ENCODE measurements at regions not wholly inside any gene's neighbourhood (a gene's known extent, or its start where the extent isn't known, plus 50 kb on each side); places are given as distances from the start of the nearest gene placed in this dataset.
A peak's percentile ranks its signal among the peaks of the same experiment; 100 is the strongest.

DNA sequence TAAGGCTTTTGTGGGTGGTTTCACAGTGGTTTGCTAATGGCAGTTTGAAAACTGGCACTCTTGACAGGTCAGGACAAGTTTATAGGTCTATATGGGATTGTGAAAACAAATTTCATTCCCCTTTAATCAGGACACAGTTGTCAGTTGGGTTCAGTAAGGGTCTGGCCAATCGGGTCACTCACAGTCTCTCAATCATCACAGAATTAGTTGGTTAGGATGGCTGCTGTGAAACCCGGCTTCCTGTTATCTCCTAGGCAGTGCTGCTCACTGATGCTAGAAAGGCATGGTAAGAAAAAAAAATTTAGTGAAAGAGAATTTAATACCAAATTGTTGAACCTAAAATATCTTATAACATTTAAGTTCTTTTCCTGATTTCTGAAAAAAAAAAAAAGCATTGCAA lies 1730.1 kb downstream of the EFNB2 start:
- Histone ChIP-seq H3K23ac (ENCODE audit: insufficient read length) (no peak overlapping the region), H2AK5ac (ENCODE audit: low read depth, low read length) (no peak overlapping the region), H4K20me1 (replicated peaks in 1 of 2; ENCODE audit: control insufficient read depth in 1 of 2, insufficient read depth in 2 of 2, low read length in 2 of 2) (no peaks in the 10 kb centered on the region), H3K36me3 (ENCODE audit: control insufficient read depth in 2 of 4, insufficient read depth in 4 of 4, low read length in 3 of 4) (no peaks in the 10 kb centered on the region), H4K91ac (replicated peaks; ENCODE audit: insufficient read length, low read length) (no peak overlapping the region), H2BK120ac (replicated peaks; ENCODE audit: low read depth, low read length) (no peak overlapping the region), H3K9ac (replicated peaks in 1 of 4; ENCODE audit: extremely low read depth in 1 of 4, low read depth in 3 of 4, low read length in 3 of 4) (no peak overlapping the region), H3K79me2 (ENCODE audit: control insufficient read depth in 1 of 2, insufficient read depth in 2 of 2, low read length in 2 of 2) (no peaks in the 10 kb centered on the region), H2BK12ac (ENCODE audit: low read depth, low read length) (no peak overlapping the region), H3K18ac (ENCODE audit: extremely low read depth, low read length) (no peak overlapping the region), H3K4ac (replicated peaks; ENCODE audit: insufficient read length, low read depth, low read length) (no peak overlapping the region), H3K27me3 (replicated peaks in 1 of 4; ENCODE audit: control insufficient read depth in 3 of 4, extremely low read depth in 1 of 4, insufficient read depth in 3 of 4, low read length in 3 of 4) (no peaks in the 10 kb centered on the region), H3K4me2 (ENCODE audit: insufficient read depth in 1 of 2, low read depth in 2 of 2, low read length in 2 of 2) (no peak overlapping the region), H2AFZ (ENCODE audit: low read length) (0 out of 2 replicates have a peak overlapping the region, but pooled peaks have one; percentile 44), H3K9me3 (ENCODE audit: insufficient read depth in 2 of 2, low read depth in 1 of 2, low read length in 1 of 2) (no peaks in the 10 kb centered on the region), H3K56ac (replicated peaks; ENCODE audit: insufficient read length, low read depth, low read length) (no peak overlapping the region), H3K4me3 (ENCODE audit: extremely low read depth in 1 of 4, insufficient read depth in 2 of 4, low read depth in 3 of 4, low read length in 4 of 4) (no peak overlapping the region), H2BK15ac (ENCODE audit: low read length) (no peak overlapping the region), H3K14ac (ENCODE audit: insufficient read length) (no peak overlapping the region), H3K23me2 (ENCODE audit: low read depth, low read length) (no peaks in the 10 kb centered on the region), H4K5ac (ENCODE audit: insufficient read length, low read depth, low read length) (no peak overlapping the region), H3K27ac (ENCODE audit: low read depth, low read length) (no peak overlapping the region), H4K8ac (ENCODE audit: extremely low read depth, insufficient read depth, low read length) (no peak overlapping the region), H2BK20ac (ENCODE audit: low read length) (no peak overlapping the region), H3K79me1 (ENCODE audit: low read depth, low read length) (no peaks in the 10 kb centered on the region), H3K4me1 (replicated peaks in 1 of 4; ENCODE audit: control insufficient read depth in 3 of 4, insufficient read depth in 4 of 4, low read length in 3 of 4) (no peaks in the 10 kb centered on the region), H2BK5ac (ENCODE audit: low read depth, low read length) (no peak overlapping the region)
- FAIRE-seq (no peak), DNase-seq (ENCODE audit: low read depth in 1 of 2, low spot score in 2 of 2) (no peak)
- POLR2A ChIA-PET (ENCODE audit: partially characterized antibody) = no interaction called here
- CTCF ChIA-PET (ENCODE audit: partially characterized antibody) = no interaction called here
- 88% methylated on average over 2 of the region's 2 CpGs; no CpG with 5 or more reads in 1 of the 2 experiments for WGBS, 2 experiments (ENCODE audit: extremely low coverage in 1 of 2, insufficient coverage in 1 of 2, insufficient read length in 1 of 2, insufficient replicate concordance in 2 of 2, low coverage in 1 of 2, low lambda C conversion rate in 2 of 2, missing lambda C conversion rate in 1 of 2)
- TF ChIP-seq, protein P1, sequence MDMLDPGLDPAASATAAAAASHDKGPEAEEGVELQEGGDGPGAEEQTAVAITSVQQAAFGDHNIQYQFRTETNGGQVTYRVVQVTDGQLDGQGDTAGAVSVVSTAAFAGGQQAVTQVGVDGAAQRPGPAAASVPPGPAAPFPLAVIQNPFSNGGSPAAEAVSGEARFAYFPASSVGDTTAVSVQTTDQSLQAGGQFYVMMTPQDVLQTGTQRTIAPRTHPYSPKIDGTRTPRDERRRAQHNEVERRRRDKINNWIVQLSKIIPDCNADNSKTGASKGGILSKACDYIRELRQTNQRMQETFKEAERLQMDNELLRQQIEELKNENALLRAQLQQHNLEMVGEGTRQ (IDR thresholded peaks at IDR 0.05; ENCODE audit: low read length) = no peak
- TF ChIP-seq RXRA (IDR thresholded peaks at IDR 0.05; ENCODE audit: insufficient read depth, low read depth, low read length) = no peak
